CD4-positive, alpha-beta T cell treated with Interleukin-4 for 4 hours (primary cell): ENCODE measurements at regions not wholly inside any gene's neighbourhood (a gene's known extent, or its start where the extent isn't known, plus 50 kb on each side); places are given as distances from the start of the nearest gene placed in this dataset.
"Not testable (repeated sequence)": the region's sequence is repeated elsewhere in the genome, so short reads cannot be mapped to it uniquely, and the experiment has no call there.

ENCODE experiments used
- DNase-seq: peaks from one replicate; pipeline ENCODE4 v3.0.0-alpha.2; 2020

DNA sequence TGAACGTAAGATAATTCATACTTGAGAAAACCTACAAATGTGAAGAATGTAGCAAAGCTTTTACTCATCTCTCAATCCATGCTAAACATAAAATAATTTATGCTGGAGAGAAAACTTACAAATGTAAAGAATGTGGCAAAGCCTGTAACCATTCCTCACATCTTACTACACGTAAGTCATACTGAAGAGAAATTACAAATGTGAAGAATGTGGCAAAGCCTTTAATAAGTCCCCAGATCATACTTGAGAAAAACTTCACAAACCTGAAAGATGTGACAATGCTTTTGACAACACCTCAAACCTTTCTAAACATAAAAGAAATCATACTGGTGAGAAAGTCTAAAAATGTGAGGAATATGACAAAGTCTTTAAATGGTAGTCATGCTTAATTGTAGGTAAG is 89.4 kb downstream of the ZNF675 start:
- no peak for DNase-seq

DNA sequence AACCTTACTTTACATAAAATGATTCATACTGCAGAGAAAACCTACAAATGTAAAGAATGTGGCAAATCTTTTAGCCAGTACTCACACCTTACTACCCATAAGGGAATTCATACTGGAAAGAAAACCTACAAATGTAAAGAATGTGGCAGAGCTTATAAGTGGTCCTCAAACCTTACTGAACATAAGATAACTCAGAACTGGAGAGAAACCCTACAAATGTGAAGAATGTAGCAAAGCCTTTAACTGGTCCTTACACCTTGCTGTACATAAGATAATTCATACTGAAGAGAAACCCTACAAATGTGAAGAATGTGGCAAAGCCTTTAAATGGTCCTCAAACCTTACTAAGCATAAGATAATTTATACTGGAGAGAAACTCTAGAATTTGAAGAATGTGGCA is 90.1 kb downstream of the ZNF675 start:
- no peak for DNase-seq

DNA sequence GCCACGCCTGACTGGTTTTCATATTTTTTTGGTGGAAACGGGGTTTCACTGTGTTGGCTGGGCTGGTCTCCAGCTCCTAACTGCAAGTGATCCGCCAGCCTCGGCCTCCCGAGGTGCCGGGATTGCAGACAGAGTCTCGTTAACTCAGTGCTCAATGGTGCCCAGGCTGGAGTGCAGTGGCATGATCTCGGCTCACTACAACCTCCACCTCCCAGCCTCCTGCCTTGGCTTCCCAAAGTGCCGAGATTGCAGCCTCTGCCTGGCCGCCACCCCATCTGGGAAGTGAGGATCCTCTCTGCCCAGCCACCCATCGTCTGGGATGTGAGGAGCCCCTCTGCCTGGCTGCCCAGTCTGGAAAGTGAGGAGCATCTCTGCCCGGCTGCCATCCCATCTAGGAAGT is 92.7 kb downstream of the ZNF675 start:
- DNase-seq, result not testable (repeated sequence)

DNA sequence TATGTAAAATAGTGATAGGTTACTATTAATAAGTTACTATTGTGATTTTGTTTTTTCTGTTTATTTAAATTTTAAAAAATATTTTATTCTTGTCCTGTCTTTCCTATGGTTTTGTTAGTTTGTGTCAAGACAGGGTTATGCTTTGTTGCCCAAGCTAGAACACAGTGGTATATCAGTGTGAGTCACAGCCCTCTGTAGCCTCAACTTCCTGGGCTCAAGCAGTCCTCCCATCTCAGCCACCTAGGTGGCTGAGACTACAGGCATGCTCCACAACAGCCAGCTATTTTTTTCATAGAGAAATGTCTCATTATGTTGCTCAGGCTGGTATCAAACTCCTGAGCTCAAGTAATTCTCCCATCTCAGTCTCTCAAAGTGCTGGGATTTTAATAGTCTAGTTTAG is 99.5 kb downstream of the ZNF675 start:
- DNase-seq, result no peak

DNA sequence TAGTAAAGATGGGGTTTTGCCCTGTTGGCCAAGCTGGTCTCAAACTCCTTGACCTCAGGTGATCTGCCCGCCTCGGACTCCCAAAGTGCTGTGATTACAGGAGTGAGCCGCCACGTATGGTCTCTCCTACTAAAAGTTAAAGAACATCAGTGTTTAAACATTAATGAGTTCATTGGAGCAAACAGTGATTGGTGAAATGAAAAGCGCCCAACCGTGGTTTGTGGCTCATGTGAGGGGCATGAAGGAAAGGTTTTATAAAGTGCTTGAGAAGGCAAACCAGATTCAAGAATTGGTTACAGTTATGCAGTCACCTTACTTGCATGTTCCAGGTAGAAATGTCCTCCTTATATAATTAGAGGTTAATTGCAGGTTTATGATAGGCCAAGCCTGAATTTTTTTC is 109.5 kb downstream of the ZNF675 start:
- no peak for DNase-seq

DNA sequence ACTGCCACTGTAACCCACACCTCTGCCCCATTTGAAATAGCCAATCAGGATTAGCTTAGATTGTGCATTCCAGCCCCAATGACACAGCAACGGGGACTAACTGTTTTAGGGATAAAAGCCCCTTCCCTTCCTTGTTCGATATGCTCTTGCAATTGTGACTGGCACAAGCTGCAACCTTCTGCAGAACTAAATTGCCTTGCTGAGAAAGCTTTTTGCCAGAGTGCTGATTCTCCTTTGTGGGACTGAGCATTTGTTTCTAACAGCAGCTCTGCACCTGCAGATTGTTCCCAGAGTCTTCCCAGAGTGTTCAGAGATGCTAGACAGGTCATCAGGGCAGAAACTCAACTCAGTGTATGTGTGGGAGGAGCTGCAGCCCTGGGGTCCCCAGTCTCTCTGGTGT is 115.8 kb downstream of the ZNF675 start:
- no peak for DNase-seq

DNA sequence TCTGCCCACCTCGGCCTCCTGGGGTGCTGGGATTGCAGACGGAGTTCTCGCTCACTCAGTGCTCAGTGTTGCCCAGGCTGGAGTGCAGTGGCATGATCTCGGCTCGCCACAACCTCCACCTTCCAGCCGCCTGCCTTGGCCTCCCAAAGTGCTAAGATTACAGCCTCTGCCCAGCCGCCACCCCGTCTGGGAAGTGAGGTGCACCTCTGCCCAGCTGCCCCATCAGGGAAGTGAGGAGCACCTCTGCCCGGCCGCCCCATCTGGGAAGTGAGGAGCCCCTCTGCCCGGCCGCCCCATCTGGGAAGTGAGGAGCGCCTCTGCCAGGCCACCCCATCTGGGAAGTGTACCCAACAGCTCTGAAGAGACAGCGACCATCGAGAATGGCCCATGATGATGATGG is 118.9 kb downstream of the ZNF675 start:
- DNase-seq, result not testable (repeated sequence)

DNA sequence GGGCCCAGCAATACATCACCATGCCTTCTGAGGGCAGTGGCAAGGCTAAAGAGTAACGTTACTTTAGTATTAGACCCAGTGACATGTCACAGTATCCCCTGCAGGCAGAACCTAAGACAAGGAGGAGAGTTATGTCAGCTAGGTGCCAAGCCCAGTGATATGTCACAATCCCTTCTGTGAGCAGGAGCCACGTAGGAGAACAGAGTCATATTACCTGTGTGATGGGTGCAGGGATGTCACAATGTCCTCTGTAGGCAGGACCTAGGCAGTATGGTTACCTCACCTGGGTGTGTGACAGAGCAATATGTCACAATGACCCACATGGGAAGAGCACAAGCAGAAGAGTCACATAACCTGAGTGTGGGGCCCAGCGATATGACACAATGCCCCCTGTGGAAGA is 121.8 kb downstream of the ZNF675 start:
- no peak for DNase-seq

DNA sequence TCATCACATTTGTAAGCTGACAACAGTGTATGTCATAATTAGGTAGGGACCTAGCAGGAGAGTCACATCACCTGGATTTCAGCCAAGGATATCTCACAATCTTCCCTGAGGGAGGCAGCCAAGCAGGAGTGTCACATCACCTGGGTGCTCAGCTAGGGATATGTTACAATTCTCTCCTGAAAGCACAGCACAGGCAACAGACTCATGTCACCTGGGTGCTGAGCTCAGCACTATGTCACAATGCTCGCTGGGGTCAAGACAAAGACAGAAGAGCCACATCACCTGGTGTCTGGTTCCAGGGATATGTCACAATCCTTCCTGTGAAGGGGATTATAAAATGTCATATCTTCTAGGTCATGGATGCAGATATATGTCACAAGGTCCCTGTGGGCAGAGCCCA is 123.7 kb downstream of the ZNF675 start:
- no peak for DNase-seq

DNA sequence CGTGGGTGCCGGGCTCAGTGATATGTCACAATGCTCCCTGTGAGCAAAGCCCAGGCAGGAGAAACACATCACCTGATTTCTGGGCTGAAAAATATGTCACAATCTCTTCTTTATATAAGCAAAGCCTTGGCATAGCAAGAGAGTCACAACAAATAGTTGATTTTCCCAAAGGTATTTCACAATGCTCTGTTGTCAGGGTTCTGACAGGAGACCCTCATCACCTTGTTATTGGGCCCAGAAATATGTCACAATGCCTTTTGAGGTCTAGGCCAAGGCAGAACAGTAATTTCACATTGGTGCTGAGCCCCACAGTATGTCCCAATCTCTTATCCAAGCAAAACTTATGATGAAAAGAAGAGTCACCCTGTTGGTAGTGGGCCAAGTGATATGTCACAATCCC is 125.7 kb downstream of the ZNF675 start:
- no peak for DNase-seq

DNA sequence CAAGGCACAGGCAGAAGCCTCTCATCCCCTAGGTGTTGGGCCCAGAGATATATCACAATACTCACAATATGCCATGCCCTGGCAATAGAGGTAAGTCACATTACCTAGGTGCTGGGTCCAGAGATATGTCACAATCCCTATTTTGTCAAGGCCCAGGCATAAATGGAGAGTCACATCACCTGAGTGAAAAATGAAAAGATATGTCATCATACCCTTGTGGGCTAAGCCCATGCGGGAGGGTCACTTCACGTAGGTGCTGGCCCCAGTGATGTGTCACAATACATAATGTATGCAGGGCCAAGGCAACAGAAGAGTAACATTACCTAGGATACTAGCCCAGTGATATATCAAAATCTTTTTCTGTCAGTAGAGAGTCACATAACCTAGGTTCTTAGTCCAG is 127.0 kb downstream of the ZNF675 start:
- DNase-seq, result no peak

DNA sequence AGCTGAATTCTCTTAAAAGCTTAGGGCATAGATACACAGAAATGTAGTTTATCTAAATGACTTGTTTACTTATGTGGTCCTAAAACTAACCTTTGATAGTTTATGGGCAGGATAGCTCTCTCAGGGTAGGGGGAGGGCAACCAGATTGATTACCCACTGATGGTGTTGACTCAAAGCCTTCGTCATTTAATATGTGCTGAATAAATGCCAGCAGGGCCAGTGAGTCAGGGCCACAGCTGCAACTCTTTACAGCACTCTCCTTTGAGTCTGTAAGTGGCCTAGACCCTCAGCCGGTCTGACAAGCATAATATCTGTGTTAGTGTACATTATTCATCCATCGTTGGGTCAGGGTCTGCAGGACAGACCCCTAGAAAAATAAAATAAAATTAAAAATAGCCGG is 128.5 kb downstream of the ZNF675 start:
- DNase-seq, result no peak

DNA sequence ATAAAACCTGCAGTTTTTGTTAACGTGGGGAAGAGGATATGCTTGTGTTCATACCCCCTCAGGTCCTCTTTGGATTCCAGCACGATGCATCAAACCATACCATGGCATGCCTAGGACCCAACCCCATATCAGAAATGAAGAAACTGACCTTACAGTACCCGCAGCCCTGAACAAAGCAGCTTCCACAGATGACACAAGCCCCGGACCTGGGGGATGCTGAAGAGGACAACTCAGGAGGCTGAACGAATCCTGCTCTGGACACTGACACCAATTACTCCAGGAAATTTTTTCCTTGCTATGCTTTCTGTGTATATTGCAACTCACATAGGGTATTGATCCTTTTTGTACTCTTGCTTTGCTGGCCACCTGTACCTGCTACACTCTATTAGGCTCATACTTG is 129.6 kb downstream of the ZNF675 start:
- DNase-seq, result no peak

DNA sequence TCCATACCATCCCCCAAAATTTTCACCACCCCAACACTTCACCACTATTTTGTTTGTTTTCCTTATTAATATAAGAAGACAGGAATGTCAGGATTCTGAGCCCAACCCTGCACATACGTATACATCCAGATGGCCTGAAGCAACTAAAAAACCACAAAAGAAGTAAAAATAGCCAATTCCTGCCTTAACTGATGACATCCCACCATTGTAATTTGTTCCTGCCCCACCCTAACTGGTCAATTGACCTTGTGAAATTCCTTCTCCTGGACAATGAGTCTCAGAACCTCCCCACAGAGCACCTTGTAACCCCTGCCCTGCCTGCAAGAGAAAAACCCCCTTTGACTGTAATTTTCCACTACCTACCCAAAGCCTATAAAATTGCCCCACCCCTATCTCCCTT is 132.5 kb downstream of the ZNF675 start:
- DNase-seq, result no peak

DNA sequence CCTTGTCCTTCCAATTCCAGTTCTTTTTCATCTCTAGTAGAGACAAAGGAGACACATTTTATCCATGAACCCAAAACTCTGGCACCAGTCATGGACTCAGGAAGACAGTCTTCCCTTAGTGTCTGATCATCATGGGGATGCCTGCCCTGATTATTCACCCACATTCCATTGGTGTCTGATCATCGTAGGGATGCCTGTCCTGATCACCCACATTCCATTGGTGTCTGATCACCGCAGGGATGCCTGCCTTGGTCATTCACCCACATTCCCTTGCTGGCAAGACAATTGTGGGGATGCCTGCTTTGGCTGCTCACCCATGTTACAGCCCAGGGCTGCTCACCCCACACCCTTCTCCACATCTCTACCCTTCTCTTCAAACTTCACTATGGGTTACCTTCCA is 136.9 kb downstream of the ZNF675 start:
- not testable (repeated sequence) for DNase-seq

DNA sequence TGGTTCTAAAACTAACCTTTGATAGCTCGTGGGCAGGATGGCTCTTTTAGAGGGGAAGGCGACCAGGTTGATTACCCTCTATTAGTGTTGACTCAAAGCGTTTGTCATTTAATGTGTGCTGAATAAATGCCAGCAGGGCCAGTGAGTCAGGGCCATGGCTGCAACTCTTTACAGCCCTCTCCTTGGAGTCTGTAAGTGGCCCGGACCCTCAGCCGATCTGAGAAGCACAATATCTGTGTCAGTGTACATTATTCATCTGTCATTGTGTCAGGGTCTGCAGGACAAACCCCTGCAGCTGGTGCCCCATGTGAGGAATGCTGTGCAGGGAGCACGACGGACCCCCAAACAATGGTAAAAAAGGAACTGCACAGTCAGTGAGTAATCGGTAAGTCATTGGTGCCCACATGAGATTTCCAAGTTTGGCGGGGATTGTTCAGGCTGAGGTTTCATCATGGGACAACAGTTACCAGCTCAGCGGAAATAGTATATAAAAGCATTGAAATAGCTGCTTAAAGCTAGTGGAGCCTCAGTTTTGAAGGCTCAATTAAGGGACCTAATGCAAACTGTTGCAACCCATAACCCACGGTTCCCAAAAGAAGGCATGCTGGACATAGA is 139.1 kb downstream of the ZNF675 start:
- DNase-seq, result no peak

DNA sequence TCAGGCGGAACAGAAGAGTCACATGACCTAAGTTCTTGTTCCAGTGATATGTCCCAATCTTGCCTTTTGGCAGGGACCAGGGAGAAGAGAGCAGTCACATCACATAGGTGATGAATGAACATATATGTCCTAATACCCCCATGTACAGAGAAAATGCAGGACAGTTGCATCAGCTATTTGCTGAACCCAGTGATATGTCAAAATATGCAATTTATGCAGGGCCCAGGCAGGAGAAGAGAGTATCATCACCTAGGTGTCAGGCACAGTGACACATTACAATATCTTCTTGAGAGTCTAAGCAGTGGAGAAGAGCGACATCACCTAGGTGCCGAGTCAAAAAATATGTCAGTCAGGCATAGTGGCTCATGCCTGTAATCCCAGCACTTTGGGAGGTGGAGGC is 139.9 kb downstream of the ZNF675 start:
- no peak for DNase-seq

DNA sequence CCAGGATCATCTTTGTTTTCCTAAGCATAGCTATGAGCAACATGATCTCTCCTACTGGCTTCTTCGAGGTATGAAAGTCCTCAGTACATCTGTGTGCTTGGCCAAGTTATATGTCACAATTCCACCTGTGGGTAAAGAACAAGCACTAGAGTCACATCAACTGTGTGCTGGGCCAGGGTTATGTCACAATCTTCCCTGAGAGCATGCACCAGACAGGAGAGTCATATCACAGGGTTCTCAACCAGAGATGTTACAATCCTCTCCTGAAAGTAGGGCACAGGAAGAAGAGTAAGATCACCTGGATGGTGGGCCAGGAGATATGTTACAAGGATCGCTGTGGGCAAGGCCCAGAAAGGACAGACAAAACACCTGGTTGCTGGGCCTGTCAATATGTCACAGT is 143.7 kb downstream of the ZNF675 start:
- no peak for DNase-seq

DNA sequence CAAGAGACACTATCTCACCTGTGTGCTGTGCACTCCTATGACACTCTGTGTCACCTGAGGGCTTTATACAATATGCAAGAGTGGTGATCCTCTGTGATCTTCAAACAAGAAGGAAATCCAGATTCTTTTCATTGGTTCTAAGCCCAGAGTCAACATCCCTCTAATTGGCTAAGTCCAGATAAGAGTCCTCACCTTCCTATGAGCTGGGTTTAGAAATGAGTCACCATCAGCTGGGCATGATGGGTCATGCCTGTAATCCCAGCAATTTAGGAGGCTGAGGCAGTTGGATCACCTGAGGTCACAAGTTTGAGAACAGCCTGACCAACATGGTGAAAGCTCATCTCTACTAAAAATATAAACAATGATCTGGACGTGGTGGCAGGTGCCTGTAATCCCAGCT is 144.4 kb downstream of the ZNF675 start:
- DNase-seq, result no peak

DNA sequence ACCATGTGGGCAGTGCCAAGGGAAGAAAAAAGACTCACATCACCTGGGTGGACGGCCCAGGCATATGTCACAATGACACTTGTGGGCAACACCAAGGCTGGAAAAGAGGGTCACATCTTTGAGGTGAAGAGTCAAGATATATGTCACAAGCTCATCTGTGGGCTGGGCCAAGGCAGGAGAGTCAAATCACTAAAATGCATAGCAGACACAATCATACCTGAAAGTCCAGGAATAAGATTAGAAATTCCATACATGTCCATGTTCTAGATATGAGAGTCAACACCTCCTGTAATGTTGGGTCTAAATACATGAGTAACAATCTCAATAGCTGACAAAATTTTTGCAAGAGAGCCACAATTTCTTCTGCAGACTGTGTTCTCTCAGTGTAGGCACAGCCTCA is 145.0 kb downstream of the ZNF675 start:
- DNase-seq, result no peak

DNA sequence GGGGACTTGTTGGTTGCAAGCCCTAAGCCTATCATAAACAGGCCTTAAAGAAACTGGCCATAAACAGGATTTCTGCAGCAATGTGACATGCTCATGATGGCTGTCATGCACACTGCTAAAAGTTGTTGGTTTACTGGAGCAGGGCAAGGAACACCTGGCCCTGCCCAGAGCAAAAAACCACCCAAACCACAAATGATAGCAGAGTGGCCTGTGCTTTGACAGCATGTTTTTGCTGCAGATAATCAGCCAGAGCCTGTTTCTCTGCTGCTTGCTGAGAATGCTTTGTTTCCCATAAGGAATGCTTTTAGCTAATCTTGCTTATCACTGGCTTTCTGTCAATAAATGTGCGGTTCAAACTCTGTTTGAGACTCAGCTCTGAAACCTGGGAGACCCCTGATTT is 144.9 kb upstream of the ZNF91 start:
- DNase-seq, result not testable (repeated sequence)

DNA sequence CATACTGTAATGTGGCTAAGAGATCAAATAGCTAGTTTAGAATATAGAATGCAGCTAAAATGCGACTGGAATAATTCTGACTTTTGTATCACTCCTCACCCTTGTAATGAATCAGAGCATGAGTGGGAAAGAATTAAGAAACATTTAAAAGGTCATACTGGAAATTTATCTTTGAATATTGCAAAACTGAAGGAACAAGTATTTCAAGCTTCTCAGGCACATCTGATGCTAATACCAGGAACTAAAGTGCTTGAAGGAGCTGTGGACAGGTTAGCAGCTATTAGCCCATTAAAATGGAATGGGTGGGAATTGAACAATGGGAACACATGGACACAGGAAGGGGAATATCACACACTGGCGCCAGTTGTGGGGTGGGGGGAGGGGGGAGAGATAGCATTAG is 144.2 kb upstream of the ZNF91 start:
- no peak for DNase-seq

DNA sequence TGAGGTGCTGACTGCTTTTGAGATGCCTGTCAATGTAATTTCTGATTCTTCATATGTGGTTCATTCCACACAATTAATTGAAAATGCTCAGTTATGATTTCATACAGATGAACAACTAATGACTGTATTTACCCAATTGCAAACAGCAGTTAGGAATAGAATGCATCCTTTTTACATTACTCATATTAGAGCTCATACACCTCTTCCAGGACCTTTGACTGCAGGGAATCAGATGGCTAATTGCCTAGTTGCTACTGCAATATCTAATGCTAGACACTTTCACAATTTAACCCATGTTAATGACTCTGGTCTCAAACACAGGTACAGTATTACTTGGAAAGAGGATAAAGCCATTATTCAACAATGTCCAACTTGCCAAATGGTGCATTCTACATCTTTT is 141.9 kb upstream of the ZNF91 start:
- not testable (repeated sequence) for DNase-seq

DNA sequence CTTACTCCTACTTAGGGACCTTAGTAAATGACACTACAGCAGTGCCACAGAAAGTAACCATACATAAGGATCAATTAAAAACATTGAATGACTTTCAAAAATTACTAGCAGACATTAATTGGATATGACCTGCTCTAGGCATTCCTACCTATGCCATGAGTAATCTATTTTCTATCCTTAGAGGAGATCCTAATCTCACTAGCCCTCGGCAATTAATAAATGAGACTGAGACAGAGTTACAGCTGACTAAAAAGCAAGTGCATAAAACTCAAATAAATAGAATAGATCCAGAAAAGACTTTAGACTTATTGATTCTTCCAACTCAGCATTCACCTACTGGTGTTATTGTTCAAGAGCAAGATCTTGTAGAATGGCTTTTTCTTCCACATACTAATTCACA is 141.1 kb upstream of the ZNF91 start:
- DNase-seq, result not testable (repeated sequence)

DNA sequence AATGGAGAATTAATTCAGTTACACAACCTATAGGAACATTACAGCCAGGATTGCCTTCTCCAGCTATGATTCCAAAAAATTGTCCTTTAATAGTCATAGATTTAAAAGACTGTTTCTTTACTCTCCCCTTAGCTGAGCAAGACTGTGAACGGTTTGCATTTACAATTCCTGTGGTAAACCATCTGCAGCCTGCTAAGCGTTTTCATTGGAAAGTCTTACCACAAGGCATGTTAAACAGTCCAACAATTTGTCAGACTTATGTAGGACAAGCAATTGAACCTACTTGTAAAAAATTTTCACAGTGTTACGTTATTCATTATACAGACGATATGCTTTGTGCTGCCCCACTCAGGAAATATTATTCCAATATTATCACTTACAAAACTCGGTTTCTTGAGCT is 140.6 kb upstream of the ZNF91 start:
- DNase-seq, result not testable (repeated sequence)

DNA sequence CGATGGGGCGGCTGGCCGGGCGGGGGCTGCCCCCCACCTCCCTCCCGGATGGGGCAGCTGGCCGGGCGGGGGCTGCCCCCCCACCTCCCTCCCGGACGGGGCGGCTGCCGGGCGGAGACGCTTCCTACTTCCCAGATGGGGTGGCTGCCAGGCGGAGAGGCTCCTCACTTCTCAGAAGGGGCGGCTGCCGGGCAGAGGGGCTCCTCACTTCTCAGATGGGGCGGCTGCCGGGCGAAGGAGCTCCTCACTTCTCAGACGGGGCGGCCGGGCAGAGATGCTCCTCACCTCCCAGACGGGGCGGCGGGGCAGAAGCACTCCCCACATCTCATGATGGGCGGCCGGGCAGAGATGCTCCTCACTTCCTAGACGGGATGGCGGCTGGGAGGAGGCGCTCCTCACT is 138.2 kb upstream of the ZNF91 start:
- not testable (repeated sequence) for DNase-seq
